AG09319 (cell line): ENCODE measurements at regions not wholly inside any gene's neighbourhood (a gene's known extent, or its start where the extent isn't known, plus 50 kb on each side); places are given as distances from the start of the nearest gene placed in this dataset.
"Not testable (repeated sequence)": the region's sequence is repeated elsewhere in the genome, so short reads cannot be mapped to it uniquely, and the experiment has no call there.

Source experiments
- DNase-seq: peaks from one replicate; pipeline ENCODE4 v3.0.0-alpha.2; 2010; ENCODE audit warnings: low read depth; ENCODE audit errors: extremely low read depth
- CTCF ChIP-seq: IDR thresholded peaks from 2 replicates; pipeline ENCODE4 v1.5.1; 2011; ENCODE audit warnings: low read depth, mild to moderate bottlenecking, inconsistent platforms, low read length, moderate library complexity

- TF ChIP-seq CTCF, result no peak
- DNase-seq, result no peak
Measured at GRCh38 chr3:147333098-147333497, 73.2 kb downstream of the ZIC4 start.

GRCh38 chr3:147328711-147329110 is 77.6 kb downstream of the ZIC4 start:
- no peak for DNase-seq
- no peak for TF ChIP-seq CTCF

- no peak for TF ChIP-seq CTCF
- DNase-seq, result no peak
Measured at GRCh38 chr3:147324356-147324755, 82.0 kb downstream of the ZIC4 start.

- DNase-seq, result no peak
Measured at GRCh38 chr3:147318900-147319299, 87.4 kb downstream of the ZIC4 start.

GRCh38 chr3:147317080-147317479 is 89.3 kb downstream of the ZIC4 start:
- DNase-seq, result not testable (repeated sequence)

More at GRCh38 chr3:147318900-147319299, 87.4 kb downstream of the ZIC4 start:
- TF ChIP-seq CTCF, result no peak

GRCh38 chr3:147313513-147313912 is 92.8 kb downstream of the ZIC4 start:
- DNase-seq, result no peak

GRCh38 chr3:147312786-147313280 is 93.5 kb downstream of the ZIC4 start:
- TF ChIP-seq CTCF, result no peak

More at GRCh38 chr3:147313513-147313912, 92.8 kb downstream of the ZIC4 start:
- no peak for TF ChIP-seq CTCF

GRCh38 chr3:147311716-147312115 is 94.6 kb downstream of the ZIC4 start:
- DNase-seq, result no peak
- TF ChIP-seq CTCF, result no peak

More at GRCh38 chr3:147312786-147313280, 93.5 kb downstream of the ZIC4 start:
- no peak for DNase-seq
